ENCODE measurements at regions not wholly inside any gene's neighbourhood (a gene's known extent, or its start where the extent isn't known, plus 50 kb on each side); places are given as distances from the start of the nearest gene placed in this dataset.

- no peak for DNase-seq
Measured at GRCh38 chr11:128407962-128408361, 179.4 kb downstream of the ETS1 start.

DNA sequence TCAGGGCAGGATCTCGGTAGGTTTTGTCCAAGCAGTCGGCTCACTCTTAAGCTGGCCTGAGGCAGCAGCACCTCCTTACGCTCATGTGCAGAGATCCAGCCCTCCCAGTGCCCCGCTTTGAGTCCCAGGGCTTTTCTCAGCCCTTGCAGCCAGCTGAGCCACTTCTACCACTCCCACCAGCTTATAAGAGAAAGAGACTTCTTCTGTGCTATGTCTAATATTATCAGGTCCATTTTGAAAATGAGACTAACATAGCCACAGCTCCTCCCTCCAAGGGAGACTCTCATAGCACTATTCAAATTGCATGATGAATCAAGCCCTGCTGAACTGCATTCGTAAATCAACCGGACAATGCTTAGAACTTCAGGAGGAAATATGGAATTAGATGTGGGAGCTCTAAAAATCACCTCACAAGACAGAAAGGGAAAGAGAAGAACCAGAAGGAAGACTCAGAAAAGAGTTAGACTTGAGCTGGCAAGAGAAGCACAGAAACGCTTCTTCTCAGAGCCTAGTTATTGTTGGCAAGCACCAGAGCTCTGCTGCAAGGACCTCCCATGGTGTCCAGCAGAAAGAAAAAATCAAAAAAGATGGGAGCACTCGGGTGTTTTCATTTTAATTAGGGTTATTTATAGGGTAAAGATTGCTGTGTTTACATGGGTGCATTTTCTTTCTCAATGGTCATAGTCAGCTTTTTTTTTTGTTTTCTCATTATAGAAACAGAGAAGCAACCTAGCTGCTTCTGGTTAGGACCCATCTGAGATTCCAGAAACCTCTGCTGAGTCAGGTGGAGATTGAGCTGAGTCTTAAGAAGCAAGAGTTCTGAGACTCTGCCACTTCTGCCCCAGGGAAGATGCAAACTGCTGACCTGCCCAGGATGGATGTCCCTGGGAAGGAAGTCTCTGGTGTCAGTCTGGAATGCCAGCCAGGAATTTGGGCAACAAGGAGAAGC lies 181.4 kb downstream of the ETS1 start:
- DNase-seq = no peak

- no peak for DNase-seq
Measured at GRCh38 chr11:128405112-128405511, 182.2 kb downstream of the ETS1 start.

GRCh38 chr11:128404437-128404836 lies 182.9 kb downstream of the ETS1 start:
- DNase-seq = no peak

DNA sequence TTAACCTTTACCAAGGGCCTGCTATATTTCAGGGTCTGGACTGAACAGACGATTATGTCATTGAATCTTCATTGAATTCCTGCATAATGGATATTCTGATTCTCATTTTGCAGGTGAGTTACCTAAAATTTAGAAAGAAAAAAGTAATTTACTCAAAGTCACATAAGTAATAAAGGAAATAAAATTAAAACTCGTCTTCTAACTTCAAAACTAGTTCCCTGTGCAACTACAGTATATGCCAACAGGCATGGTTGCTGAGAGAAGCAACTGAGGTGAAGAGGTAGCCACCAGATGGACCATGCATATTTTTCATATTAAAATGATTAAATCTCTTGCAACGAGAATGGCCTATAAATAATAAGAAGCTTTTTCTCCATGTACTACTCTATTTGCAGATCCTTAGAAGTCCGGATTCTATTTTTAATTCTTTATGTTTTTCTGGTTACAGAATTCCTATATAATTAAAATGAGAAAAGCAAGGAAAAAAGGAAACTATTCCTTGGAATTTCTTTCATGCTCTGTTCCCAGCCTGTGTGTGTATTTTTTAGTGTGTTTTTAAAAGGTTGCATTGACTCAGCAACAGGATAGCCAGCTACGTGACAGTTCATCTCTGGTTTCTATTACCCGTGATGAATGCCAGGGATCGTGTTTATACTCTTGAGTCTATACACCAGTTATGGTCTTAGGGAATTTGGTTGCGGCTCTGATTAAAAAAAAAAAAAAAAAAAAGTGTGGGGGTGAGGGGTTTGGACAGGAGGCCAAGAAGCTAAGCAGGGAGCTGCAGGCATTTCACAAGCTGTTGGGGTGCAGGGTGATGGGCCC lies 186.8 kb downstream of the ETS1 start:
- no peak for DNase-seq

- DNase-seq = no peak
Measured at GRCh38 chr11:128399251-128400121, 187.9 kb downstream of the ETS1 start.

- DNase-seq = no peak
Measured at GRCh38 chr11:128398517-128399250, 188.7 kb downstream of the ETS1 start.

DNA sequence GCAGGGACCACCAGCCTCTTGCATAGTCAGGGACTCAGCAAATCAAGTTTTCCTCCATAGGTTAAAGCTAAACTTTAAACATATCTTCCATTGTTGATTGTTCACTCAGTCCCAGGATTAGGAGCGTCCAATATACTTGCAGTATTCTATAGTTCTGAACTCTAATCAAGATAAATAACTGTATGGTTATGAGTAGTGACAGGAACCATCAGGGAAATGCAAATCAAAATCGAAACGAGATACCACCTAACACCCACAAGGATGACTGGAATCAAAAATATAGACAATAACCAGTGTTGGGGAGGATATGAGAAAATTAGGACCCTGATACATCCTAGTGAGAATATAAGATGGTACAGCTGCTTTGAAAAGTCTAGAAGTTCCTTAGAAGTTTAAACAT lies 190.0 kb downstream of the ETS1 start:
- no peak for DNase-seq

DNA sequence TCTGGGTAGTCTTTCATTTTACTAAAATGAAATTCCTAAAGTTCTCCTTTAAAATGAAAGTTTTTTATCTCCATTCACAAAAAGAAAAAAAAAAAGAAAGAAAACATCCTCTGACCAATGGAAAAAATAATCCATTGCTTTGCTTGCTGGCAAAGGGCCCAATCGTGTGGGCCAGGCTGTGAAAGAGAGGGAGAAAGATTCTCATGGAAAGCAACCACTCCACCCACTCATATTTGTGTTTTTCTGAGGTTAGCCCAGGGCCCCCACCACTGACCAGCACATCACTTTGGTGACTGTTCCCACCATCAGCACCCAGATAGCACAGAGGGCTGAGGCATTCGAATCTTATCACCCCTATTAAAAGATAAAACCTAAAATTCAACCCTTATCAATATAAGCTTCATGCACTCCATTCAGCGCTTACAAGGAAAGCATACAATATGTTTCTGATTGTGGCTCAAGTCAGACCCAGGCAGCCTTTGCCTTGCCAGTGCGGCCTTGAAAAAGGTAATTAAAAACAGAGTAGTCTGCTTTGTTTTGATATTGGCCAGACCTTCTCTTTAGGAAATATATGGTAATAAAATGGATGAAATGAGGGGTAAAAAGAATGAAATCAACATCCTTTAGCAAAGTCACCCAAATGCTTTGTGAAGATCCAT lies 192.8 kb downstream of the ETS1 start:
- no peak for DNase-seq

DNA sequence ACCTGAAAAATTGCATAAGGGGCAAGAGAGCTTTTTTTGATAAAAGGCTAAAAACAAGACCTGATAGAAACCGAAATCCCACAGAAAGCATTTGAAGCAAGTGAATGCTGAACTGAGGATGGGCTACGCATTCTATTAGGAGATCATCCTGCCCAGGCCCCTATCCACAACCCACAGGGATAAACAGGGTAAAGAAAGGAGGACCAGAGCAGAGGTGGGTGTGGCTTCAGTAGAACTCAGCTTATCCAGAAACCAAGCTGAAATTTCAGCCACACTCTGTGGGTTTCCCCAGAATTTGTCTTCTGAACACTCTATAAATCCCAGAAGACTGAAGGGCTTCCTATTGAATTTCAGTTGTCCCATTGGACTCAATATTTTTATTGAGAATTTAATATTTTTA lies 195.1 kb downstream of the ETS1 start:
- DNase-seq = no peak

DNA sequence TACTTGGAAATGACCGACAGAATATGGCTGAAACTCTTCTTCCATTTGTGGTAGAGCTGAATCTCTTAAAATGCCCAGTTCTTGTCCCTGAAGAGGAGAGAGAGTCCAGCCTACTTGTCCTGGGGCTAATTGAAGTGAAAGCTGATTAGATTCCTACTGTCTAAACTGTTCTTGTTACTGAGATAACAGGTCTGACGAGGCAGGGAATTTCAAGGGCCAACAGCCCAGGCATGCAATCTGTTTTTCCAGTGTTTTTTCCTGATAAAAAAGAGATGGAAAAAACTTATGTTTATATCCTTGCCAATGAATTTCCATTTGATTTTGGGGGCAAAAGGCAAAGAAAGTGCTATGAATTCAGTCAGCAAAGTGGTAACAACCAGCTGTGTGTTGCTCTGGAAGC lies 195.5 kb downstream of the ETS1 start:
- no peak for DNase-seq

DNA sequence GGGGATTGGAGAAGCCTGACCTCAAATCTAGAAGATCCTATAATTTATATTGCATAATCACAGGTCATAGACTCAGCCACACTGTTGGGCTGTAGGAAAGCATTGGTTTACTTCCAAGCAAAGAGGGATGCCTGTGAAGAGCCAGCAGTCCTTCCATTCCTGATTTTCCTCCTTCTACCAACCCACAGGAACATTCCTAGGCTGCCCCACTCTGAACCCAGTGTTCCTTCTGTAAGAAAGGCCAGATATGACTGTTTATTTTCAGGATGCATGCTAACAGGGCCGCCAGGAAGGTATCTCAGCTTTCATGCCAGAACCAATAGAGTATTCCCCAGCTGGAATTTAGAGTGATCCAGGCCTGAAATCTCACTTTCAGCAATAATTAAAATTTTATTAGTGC lies 197.1 kb downstream of the ETS1 start:
- no peak for DNase-seq

DNA sequence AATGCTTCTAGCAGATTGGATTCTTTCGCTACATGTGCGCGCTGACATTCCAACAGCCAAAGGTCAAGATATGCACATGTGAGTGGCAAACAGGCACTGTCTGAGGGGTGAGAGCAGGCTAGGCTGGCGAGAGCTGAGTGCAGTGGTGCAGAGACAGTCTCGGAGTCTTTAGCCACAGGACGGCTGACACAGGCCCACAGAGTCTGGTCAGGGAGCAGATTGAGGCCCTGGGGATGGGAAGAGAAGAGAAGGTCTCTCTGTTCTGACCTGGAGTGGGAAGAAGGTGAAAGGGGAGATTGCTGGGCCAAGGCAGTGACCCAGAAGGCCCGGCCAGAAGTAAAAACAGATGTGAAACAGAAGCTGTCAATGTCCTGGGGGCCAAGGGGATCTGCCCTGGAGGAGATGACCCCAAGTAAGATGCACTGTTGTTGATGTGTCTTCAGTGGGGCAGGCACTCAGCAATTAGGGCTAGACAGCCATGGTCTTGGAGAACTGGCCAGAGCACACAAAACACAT lies 197.8 kb downstream of the ETS1 start:
- DNase-seq = no peak

DNA sequence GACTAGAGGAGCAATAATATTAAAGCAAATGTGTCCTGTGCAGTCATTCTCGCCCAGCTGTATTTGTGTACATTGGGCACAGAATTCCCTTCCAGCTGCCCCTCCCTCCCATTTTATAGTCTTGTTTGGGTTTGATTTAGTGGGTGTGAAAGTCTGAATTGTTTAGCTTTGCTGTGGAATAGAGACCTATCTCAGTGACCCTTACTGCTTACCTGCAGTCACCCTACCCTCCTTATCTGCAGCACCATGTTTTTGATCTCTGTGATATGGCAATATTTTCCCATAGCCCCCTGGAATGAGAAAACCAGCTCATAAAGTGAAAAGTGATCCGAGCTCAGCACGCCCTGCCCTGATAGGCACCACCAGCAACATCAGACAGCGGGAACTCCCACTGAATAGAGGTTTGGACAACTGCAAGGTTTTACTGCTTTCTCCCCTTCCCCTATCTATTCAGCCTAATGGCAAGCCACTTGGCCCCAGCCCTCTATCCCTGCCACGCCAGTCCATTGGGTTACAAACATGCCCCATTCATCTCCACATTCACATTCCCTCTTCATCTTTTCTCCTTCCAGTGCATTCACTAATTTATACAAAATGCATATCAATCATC lies 199.0 kb downstream of the ETS1 start:
- no peak for DNase-seq

- no peak for DNase-seq
Measured at GRCh38 chr11:128379587-128380580, 207.5 kb downstream of the ETS1 start.

DNA sequence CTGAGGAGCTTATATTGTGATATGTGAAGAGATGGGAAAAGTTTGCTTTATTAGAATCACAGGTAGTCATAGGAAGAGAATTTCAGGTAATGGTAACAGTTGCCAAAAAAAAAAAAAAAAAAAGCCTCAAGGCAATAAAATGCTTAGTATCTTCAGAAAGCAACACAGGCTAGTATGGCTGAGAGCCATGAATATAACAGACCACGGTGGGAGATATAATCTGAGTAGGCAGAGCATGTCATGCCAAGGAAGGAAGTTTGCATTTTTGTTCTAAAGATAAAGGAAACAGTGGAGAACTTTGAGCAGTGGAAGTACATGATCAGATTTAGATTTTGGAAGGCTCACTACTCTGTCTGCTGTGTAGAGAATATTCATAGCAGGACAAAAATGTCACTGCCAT lies 211.4 kb downstream of the ETS1 start:
- DNase-seq = no peak

DNA sequence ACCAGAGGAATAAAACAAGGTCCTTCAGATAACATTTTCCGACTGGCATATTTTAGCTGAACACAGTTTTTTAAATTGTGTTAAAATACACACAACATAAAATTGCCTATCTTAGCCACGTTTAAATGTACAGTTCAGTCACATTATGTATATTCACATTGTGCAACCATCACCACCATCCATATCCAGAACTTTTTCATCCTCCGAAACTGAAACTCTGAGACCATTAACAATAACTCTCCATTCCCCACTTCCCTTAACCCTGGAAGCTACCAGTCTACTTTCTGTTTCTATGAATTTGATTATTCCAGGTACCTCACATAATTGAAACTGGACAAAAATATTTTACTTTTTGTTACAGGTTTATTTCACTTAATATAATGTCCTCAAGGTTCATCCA lies 213.3 kb downstream of the ETS1 start:
- no peak for DNase-seq

DNA sequence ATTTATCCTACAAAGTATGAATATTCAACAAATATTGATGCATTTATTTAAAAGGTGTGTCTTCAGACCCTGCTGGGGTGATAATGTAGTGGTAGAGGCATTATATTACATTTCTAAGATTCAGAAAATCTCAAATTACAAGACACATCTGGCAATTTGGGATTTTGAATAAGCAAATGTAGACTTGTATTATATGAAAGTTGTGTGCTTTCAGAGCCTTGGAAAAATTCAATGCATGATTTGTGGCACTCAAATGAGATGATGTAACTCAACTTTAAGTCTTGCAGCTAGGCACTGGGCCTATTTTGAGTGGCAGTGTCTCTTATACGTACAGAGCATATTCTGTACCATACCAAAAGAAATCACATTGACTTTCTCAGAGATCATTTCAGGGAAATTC lies 214.4 kb downstream of the ETS1 start:
- DNase-seq = no peak

DNA sequence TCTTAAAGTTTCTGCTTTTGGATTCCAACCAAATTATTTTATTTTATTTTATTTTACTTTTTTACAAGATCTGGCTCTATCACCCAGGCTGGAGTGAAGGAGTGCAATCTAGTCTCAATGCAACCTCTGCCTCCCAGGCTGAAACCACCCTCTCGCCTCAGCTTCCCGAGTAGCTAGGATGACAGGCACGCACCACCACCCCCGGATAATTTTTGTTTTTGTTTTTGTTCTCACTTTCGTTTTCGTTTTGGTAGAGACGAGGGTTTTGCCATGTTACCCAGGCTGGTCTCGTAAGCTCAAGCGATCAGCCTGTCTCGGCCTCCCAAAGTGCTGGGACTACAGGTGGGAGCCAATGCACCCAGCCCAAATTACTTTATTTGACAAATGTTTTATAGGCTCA lies 219.8 kb downstream of the ETS1 start:
- DNase-seq = no peak

GRCh38 chr11:128365044-128365443 lies 222.3 kb downstream of the ETS1 start:
- no peak for DNase-seq

Measured in NCI-H2171 treated with DMSO at 0.1 percent for 48 hours (cell line).